Breast epithelium (tissue), 3 donors: ENCODE measurements at regions not wholly inside any gene's neighbourhood (a gene's known extent, or its start where the extent isn't known, plus 50 kb on each side); places are given as distances from the start of the nearest gene placed in this dataset.

Experiments
- POLR2A ChIP-seq: fragments of 450-650 bp; IDR thresholded peaks from one replicate; pipeline ENCODE4 v1.6.1; 2016; ENCODE audit warnings: antibody characterized with exemption, mild to moderate bottlenecking, moderate library complexity
- TF ChIP-seq, protein P1 (sequence below), 3 donors: fragments of 450-650 bp; IDR thresholded peaks; one replicate each; pipeline ENCODE4 v1.5.1; 2016 to 2017; ENCODE audit warnings: antibody characterized with exemption in 3 of 3, mild to moderate bottlenecking in 3 of 3, moderate library complexity in 3 of 3

DNA sequence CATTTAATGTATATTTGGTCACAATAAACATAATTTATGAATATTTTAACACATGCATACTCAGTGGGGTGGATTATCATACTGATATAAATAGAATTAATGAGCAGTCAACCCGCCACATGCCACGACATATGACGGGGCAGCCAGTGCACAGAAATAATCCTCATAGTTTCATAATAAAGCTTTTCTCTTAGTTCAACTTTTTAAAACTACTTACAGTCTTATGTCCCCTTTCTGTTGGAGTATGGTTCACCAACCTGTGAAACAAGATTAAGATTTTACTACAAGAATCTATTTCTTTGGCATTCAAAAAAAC, 75.6 kb upstream of the ETAA1 start:
- no peak for TF ChIP-seq POLR2A
- TF ChIP-seq, protein P1, sequence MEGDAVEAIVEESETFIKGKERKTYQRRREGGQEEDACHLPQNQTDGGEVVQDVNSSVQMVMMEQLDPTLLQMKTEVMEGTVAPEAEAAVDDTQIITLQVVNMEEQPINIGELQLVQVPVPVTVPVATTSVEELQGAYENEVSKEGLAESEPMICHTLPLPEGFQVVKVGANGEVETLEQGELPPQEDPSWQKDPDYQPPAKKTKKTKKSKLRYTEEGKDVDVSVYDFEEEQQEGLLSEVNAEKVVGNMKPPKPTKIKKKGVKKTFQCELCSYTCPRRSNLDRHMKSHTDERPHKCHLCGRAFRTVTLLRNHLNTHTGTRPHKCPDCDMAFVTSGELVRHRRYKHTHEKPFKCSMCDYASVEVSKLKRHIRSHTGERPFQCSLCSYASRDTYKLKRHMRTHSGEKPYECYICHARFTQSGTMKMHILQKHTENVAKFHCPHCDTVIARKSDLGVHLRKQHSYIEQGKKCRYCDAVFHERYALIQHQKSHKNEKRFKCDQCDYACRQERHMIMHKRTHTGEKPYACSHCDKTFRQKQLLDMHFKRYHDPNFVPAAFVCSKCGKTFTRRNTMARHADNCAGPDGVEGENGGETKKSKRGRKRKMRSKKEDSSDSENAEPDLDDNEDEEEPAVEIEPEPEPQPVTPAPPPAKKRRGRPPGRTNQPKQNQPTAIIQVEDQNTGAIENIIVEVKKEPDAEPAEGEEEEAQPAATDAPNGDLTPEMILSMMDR (IDR thresholded peaks at IDR 0.05) = no peak
